Left lung (tissue), 4 donors: ENCODE measurements at regions not wholly inside any gene's neighbourhood (a gene's known extent, or its start where the extent isn't known, plus 50 kb on each side); places are given as distances from the start of the nearest gene placed in this dataset.

ENCODE experiments used
- ATAC-seq: fragments of 200-7000 bp; cut with Tn5 transposase; one replicate; pipeline ENCODE4 v1.9.1; 2020; ENCODE audit warnings: moderate library complexity
- DNase-seq, 4 donors: peaks; one replicate each; pipeline ENCODE4 v3.0.0-alpha.2; 2013 to 2020
- H3K27ac ChIP-seq, 2 donors: fragments of 200-600 bp; sonication (generic) in 1 of 2; one replicate each; pipeline versions ENCODE4 v1.5.0 to v1.8.0; 2020 to 2021
- H3K27me3 ChIP-seq, 2 donors: fragments of 200-600 bp; sonication (generic) in 1 of 2; one replicate each; pipeline versions ENCODE4 v1.5.0 to v1.8.0; 2020 to 2021
- H3K36me3 ChIP-seq, 2 donors: fragments of 200-600 bp; sonication (generic) in 1 of 2; one replicate each; pipeline versions ENCODE4 v1.5.0 to v1.8.0; 2020 to 2021
- H3K4me1 ChIP-seq, 2 donors: fragments of 200-600 bp; one replicate each; pipeline ENCODE4 v1.8.0; 2021
- H3K4me3 ChIP-seq, 2 donors: fragments of 200-600 bp; sonication (generic) in 1 of 2; one replicate each; pipeline versions ENCODE4 v1.5.0 to v1.8.0; 2020 to 2021; ENCODE audit warnings: mild to moderate bottlenecking in 1 of 2
- H3K9me3 ChIP-seq, 2 donors: fragments of 200-600 bp; sonication (generic) in 1 of 2; one replicate each; pipeline versions ENCODE4 v1.5.0 to v1.8.0; 2020 to 2021
- intact Hi-C, 2 donors: fragments of 100-400 bp; cut with DNase I; formaldehyde crosslinking; loops; one replicate each; pipeline versions ENCODE4 v1.11.2 to v1.14.2; 2022
- TF ChIP-seq, protein P1 (sequence below), 2 donors: fragments of 200-600 bp; sonication (generic) in 1 of 2; IDR thresholded peaks; one replicate each; pipeline versions ENCODE4 v1.5.0 to v1.8.0; 2021; ENCODE audit warnings: antibody characterized with exemption in 2 of 2
- donor health status: DM: no; HTN: yes; CAD: no.
- donor health status: DM: no; HTN: no; CAD: no.

DNA sequence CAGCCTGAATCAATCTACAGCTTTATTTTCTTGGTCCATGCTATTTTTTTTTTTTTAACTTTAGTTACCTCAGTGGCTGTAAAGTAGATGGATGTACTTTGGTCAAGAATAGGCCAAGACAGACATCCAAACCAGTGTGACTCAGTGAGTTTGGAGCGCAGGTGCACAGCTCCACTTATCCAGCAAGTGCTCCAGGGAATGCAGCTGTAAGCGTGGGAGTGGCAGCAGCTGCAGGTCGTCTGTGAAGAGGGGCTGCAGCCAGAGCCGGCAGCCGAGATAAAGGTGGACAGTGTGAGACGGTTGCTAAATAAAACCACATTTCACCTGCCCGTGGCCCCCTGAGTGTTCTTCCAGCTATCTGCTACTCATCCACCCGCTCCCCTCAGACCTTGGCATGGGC, 1018.7 kb downstream of the AACS start:
- H3K4me1 ChIP-seq: no peaks in the 10 kb centered on the region
- ATAC-seq: no peak
- DNase-seq: no peak
- no peaks in the 10 kb centered on the region for H3K36me3 ChIP-seq
- no peaks in the 10 kb centered on the region for H3K9me3 ChIP-seq
- no peak overlapping the region for H3K27ac ChIP-seq
- H3K4me3 ChIP-seq: no peak overlapping the region
- no peaks in the 10 kb centered on the region for H3K27me3 ChIP-seq
- intact Hi-C loops: no loop called here
- TF ChIP-seq, protein P1, sequence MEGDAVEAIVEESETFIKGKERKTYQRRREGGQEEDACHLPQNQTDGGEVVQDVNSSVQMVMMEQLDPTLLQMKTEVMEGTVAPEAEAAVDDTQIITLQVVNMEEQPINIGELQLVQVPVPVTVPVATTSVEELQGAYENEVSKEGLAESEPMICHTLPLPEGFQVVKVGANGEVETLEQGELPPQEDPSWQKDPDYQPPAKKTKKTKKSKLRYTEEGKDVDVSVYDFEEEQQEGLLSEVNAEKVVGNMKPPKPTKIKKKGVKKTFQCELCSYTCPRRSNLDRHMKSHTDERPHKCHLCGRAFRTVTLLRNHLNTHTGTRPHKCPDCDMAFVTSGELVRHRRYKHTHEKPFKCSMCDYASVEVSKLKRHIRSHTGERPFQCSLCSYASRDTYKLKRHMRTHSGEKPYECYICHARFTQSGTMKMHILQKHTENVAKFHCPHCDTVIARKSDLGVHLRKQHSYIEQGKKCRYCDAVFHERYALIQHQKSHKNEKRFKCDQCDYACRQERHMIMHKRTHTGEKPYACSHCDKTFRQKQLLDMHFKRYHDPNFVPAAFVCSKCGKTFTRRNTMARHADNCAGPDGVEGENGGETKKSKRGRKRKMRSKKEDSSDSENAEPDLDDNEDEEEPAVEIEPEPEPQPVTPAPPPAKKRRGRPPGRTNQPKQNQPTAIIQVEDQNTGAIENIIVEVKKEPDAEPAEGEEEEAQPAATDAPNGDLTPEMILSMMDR (IDR thresholded peaks at IDR 0.05): no peak

DNA sequence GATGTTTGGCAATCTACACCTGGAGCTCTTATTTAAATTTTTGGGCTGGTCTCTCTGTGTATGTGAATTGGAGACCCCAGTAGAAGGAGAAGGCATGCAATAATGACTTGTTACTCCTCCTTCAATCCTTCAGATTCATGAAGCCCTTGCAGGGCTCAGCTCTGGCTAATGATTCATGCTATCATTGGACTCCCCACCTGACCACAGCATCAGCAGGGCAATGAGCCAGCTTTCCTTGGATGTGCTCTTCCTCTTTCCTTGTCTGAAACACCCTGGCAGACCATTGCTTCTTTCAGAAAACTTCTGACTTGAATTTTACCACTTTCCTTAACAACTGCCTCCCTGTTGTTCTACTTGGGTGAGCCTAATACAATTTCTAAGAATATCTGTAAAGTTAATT, 1019.2 kb downstream of the AACS start:
- no peak overlapping the region for H3K4me3 ChIP-seq
- no peaks in the 10 kb centered on the region for H3K36me3 ChIP-seq
- no peaks in the 10 kb centered on the region for H3K4me1 ChIP-seq
- ATAC-seq (no peak), DNase-seq (no peak)
- no peaks in the 10 kb centered on the region for H3K9me3 ChIP-seq
- TF ChIP-seq, protein P1 (IDR thresholded peaks at IDR 0.05): no peak
- intact Hi-C loops: no loop called here
- no peaks in the 10 kb centered on the region for H3K27me3 ChIP-seq
- H3K27ac ChIP-seq: no peak overlapping the region

DNA sequence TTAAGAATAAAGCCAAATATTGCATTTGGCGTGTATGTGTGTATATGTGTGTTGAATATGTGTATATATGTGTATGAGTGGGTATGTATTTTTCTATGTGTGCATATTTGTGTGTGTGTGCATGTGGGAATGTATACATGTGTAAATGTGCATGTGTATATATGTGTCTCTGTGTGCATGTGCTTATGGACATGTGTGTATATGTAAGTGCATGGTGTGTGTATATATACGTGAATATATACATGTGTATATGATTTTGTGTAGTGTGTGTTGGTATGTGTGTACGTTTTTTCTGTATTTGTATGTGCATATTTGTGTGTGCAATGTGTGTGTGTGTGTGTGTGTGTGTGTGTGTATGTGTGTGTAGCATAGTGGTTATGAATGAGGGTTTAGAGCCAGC, 1021.0 kb downstream of the AACS start:
- H3K27me3 ChIP-seq: no peaks in the 10 kb centered on the region
- no peaks in the 10 kb centered on the region for H3K36me3 ChIP-seq
- H3K9me3 ChIP-seq: peaks cover 0 to 3% of the 10 kb centered on the region in 2 donors
- H3K27ac ChIP-seq: no peak overlapping the region
- no peak for DNase-seq
- H3K4me3 ChIP-seq: no peak overlapping the region
- no peak for ATAC-seq
- intact Hi-C loops: no loop called here
- TF ChIP-seq, protein P1 (IDR thresholded peaks at IDR 0.05): no peak
- H3K4me1 ChIP-seq: no peaks in the 10 kb centered on the region

DNA sequence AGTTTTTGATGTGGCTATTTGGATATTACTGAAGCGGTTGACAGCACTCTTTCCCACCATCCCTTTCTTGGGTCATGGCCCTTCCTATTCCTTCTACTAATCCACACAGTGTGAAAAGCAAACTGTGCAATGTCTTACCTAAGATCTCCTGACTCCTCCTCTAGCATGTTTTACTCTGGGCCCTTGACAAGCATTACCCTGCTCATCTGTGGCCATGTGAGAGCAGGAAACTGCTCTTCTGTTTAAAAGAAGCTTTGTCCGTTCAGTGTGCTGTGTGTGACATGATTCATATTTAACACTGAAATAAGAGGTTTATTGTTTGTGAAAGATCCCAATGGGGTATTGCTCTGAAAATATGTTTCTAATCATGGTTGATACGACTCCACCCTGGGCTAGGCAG, 1022.5 kb downstream of the AACS start:
- Histone ChIP-seq H3K4me3 (no peak overlapping the region), H3K4me1 (no peaks in the 10 kb centered on the region), H3K27me3 (no peaks in the 10 kb centered on the region), H3K27ac (no peak overlapping the region), H3K9me3 (peaks cover 0 to 7% of the 10 kb centered on the region in 2 donors), H3K36me3 (no peaks in the 10 kb centered on the region)
- DNase-seq (no peak), ATAC-seq (no peak)
- TF ChIP-seq, protein P1 (IDR thresholded peaks at IDR 0.05): no peak
- intact Hi-C loops: no loop called here

DNA sequence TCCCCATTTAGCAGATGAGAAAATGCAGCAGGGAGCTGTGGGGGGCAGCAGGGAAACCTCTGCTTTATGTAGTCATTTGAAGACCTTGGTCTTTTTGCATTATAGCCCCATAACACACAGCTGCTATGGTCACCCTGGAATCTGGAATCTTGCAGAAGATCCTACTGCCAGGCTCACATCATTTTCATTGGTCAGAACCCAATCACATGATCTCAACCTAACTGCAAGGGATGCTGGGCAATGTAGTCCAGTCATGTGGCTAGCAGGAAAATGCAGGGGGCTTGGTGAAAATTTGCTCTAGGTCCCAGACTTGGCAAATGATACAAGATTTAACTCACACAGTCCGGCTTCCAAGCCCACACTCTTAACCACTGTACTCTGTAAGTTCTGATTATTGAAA, 1028.7 kb downstream of the AACS start:
- no peaks in the 10 kb centered on the region for H3K36me3 ChIP-seq
- H3K27me3 ChIP-seq: no peaks in the 10 kb centered on the region
- DNase-seq: peak in 1 of 4 donors; percentile 2
- TF ChIP-seq, protein P1 (IDR thresholded peaks at IDR 0.05): no peak
- intact Hi-C loops: no loop called here
- ATAC-seq: no peak
- no peak overlapping the region for H3K27ac ChIP-seq
- H3K4me3 ChIP-seq: no peak overlapping the region
- no peaks in the 10 kb centered on the region for H3K4me1 ChIP-seq
- peaks cover 0 to 7% of the 10 kb centered on the region in 2 donors for H3K9me3 ChIP-seq
